Spleen (tissue), 7 donors: ENCODE measurements at regions not wholly inside any gene's neighbourhood (a gene's known extent, or its start where the extent isn't known, plus 50 kb on each side); places are given as distances from the start of the nearest gene placed in this dataset.

ENCODE experiments used
- CTCF ChIP-seq, 11 experiments: fragments of 200-600 bp in 7 of 11; fragments of 450-650 bp in 4 of 11; sonication (generic) in 4 of 11; IDR thresholded peaks in 8 of 11; conservative IDR thresholded peaks in 3 of 11; 1 replicate in 7 of 11; 2 replicates in 4 of 11; pipeline versions ENCODE4 v1.4.0 to v1.8.0; 2016 to 2021; ENCODE audit warnings: antibody characterized with exemption in 11 of 11, inconsistent platforms in 4 of 11, mild to moderate bottlenecking in 1 of 11
- POLR2A ChIP-seq, 3 donors: fragments of 450-650 bp; IDR thresholded peaks; one replicate each; pipeline ENCODE4 v1.5.1; 2017; ENCODE audit warnings: antibody characterized with exemption in 3 of 3, mild to moderate bottlenecking in 1 of 3
- donor health status: DM: no; HTN: no; CAD: no; lungs with moderate emphysema.
- donor health status: DM: no; HTN: no; CAD: no.
- donor health status: DM: no; HTN: no; CAD: no.

GRCh38 chr9:13445103-13445500 is 165.6 kb upstream of the MPDZ start:
- TF ChIP-seq CTCF (IDR thresholded peaks at IDR 0.05 in 8 of 11, conservative IDR thresholded peaks at IDR 0.05 in 3 of 11) (no peak), POLR2A (IDR thresholded peaks at IDR 0.05) (no peak)
